GM19455 (cell line): ENCODE measurements at regions not wholly inside any gene's neighbourhood (a gene's known extent, or its start where the extent isn't known, plus 50 kb on each side); places are given as distances from the start of the nearest gene placed in this dataset.
"Not testable (repeated sequence)": the region's sequence is repeated elsewhere in the genome, so short reads cannot be mapped to it uniquely, and the experiment has no call there.

Experiments
- ATAC-seq: cut with Tn5 transposase; IDR thresholded peaks from one replicate; pipeline ENCODE4 v1.9.1; 2021; ENCODE audit not compliant: unreplicated experiment

DNA sequence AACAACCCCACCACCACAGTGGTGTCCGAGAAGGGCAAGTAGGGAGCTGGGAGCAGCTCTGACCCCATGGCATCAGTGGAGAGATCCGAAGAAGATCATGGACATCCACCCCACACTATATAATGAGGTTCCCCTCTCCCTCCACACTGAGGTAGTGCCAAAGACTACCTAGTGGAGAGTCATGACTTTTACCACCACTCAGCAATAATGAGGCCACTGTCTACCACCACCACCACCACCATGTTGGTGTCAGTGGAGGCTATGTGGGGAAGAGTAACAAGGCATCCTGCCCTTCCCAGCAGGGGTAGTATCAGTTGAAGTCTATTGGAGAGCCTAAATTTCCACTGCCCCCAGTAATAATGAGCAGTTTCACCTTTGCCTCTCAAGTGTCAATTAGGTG is 321.7 kb upstream of the ZC3H15 start:
- ATAC-seq = no peak

DNA sequence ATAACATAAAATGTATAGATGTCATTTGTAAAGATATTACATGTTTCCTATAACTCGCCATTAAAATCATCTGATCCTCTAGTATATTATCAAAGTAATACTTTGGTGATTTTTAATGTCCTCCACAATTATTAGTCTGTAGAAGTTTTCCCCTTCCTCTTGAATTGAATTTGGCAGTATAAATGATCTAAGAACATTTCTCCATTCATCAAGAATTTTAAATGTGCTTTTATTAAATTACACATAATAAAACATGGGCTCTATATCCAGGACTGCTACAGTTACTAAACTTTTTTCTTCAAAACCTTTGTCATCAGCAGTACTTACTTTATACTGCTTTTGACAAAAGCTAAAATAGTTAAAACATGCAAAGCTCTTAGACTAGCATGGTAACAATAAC is 315.4 kb upstream of the ZC3H15 start:
- no peak for ATAC-seq

DNA sequence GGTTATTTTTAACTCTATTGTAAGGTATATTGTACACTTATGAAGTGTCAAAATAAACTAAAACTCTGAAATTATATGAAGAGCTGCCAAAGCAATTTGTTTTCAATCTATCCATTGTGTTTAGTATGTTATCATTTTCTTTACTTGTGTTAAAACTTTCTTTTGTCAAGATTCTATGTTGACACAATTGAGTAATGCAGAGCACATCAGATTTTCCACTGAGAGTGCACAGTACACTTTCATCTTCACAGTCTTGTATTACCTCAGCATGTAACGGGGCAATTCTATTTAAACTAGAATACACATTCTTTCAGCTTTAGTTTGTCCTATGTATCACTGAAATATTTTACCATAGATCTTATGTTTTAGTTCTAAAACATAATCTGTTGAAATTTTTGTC is 304.4 kb upstream of the ZC3H15 start:
- no peak for ATAC-seq

DNA sequence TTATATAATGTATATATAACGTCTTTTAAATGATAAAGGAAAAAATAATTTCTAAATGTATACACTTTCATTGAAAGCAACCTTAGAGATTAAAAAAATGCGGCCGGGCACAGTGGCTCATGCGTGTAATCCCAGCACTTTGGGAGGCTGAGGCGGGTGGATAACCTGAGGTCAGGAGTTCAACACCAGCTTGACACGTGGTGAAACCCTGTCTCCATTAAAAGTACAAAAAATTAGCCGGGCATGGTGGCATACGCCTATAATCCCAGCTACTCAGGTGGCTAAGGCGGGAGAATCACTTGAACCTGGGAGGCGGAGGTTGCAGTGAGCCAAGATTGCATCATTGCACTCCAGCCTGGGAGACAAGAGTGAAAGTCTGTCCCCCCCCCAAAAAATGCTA is 303.7 kb upstream of the ZC3H15 start:
- ATAC-seq = not testable (repeated sequence)

DNA sequence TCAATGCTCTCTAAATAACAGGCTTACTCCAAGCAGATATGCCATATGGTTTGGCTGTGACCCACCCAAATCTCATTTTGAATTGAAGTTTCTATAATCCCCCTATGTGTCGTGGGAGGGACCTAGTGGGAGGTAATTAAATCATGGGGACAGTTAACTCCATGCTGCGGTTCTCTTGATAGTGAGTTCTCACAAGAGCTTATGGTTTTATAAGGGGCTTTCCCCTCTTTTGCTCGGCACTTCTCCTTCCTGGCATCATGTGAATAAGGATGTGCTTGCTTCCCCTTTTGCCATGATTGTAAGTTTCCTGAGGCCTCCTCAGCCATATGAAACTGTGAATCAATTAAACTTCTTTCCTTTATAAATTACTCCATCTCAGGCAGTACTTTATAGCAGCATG is 302.7 kb upstream of the ZC3H15 start:
- no peak for ATAC-seq

DNA sequence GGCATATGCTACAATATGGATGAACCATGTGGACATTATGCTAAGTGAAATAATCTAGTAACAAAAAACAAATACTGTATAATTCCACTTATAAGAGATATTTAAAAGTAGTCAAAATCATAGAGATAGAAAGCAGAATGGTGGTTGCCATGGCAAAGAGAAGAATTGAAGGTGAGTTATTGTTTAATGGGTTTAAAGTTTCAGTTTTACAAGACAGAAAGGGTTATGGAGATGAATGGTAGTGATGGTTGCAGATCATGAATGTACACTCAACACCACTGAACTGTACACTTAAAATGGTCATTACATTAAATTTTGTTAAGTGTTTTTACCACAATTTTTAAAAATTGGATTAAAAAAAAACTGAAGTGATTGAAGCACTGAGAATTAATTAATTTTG is 298.2 kb upstream of the ZC3H15 start:
- no peak for ATAC-seq

DNA sequence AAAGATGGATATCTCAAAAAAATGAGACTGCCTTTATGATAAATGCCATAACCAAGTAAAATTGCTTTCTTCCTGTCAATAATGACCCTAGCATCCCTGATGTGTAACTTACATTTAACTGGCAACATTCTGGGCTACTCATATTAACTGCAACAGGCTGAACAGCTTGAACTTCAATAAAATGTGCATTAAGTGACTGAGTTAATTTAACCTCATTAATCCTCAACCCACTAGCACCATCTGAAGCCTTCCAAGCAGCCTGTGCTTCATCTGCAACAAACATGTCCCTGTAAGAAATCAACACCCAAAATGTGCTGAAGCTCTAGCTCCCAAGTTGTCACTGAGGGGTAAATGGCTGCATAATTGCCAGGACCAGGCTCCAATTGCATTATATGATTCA is 296.2 kb upstream of the ZC3H15 start:
- ATAC-seq = no peak

DNA sequence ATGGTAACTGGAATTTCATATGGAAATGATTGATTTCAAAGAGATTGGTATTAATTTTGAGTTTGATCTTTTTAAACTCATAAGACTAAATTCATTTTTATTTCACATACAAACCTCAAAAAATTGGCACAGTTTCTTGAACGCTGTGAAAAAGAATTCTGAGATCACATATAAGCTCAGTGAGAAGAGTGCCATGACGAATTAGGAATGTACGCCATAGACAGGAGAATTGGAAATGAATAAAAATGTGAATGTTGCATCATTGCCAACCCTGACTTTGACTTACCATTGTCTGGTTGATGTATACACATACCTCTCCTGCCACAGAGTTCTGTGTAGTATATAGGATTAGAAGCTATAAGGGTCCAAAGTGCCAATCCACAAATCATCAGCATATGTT is 290.4 kb upstream of the ZC3H15 start:
- no peak for ATAC-seq

DNA sequence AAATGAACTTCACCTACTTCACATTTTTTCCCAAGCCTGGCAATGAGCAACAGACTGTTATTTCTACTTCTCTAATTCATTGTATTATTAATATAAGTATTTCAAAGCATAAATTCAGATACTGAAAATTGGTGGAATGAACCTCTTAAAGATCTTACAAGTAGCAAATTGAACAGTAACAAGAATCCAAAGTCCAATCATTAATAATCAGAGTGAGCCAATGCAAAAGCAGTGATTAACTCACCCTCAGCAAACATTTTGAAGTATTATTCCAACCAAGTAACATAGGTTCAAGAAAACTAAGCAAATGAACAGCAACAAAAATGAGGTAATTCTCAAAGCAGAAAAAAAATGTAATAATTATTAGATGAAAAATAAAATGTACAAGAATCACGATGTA is 288.1 kb upstream of the ZC3H15 start:
- ATAC-seq = no peak

DNA sequence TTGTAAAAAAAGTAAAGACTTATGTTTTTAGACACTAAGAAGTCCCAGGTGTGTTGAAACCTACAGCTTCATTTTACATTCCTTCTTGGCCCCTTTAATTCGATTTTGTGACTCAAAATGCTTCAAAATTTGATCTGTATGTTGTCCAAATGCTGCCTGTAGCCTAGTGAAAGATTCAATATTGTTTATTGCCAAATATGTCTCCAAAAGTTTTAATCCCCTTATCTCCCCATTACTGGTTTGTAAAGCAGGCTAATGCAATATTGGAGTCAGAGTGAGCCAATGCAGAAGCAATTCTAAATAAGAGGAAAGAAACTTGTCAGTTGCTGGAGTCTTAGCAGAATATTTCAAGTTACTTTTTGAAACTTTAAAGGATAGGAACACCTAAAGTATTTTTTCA is 287.0 kb upstream of the ZC3H15 start:
- no peak for ATAC-seq

DNA sequence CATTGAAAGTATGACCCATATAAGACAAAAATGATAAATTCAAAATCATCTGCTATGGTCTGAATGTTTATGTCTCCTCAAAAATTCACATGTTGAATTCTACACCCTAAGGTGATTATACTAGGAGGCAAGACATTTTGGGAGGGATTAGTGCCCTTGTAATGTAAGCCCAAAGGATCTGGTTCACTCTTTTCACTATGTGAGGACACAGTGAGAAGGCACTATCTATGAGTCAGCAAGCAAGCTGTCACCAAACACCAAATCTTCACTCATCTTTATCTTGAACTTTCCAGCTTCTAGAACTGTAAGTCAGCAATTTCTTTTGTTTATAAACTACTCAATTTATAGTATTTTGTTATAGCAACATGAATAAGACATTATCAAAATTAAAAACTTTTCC is 284.7 kb upstream of the ZC3H15 start:
- no peak for ATAC-seq

DNA sequence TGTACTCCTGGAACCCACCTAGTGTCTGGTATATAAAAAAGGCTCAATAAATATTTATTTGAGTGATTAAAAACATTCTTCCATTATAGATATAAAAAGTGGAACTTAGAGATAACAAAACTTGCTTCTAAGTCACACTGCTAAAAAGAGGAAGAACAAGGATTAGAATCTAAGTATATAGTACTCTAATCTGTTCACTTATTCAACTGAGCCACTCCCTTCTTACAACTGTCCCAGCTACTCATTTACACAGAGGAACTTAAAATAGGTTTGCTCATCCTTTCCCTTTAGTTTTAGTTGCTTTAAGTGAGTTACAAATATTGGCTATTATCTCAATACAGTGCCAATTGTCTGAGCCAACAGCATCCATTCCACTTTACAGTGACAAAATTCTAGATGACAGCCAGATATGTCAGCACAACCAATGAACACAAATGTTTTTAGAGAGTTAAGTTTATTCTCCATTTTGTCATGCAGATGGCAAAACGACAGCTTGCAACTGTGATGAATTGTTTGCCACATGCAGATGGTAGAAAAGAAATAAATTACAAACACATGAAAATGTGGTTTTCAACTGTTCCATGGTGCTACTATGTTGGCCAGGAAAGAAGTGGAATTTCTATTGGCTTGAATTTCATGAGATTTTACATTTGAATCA is 280.7 kb upstream of the ZC3H15 start:
- ATAC-seq = no peak

DNA sequence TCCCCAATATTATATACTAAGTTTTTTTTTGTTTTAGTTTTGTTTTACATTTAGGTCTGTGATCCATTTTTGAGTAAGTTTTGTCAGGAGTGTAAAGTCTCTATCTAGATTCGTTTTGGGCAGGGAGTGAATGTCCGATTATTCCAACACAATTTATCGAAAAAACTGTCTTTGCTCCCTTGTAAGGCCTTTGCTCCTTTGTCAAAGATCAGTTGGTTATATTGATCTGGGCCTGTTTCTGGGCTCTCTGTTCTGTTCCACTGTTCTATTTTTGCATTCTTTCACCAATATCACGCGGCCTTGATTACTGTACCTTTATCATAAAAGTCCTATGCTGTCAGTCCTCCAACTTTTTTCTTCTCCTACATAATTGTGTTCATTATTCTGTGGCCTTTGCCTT is 276.5 kb upstream of the ZC3H15 start:
- ATAC-seq = no peak

DNA sequence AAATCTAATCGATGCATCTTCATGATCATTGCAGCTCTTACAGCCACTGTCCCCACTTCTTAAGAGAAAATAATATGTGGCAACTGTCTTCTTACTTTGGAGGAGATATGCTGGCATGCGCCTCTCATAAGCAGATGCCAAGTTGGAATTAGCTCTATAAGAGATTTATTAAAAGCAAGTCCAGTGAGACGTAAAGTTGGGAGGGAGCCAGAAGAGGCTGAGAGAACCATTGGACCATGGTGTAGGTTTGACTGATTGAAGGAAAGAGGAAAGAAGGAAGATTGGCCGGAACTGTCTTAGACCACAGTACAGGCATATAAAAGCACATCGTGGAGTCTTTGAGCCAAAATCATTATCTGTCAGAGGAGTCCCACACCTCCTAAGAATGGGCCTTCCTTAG is 265.7 kb upstream of the ZC3H15 start:
- no peak for ATAC-seq

DNA sequence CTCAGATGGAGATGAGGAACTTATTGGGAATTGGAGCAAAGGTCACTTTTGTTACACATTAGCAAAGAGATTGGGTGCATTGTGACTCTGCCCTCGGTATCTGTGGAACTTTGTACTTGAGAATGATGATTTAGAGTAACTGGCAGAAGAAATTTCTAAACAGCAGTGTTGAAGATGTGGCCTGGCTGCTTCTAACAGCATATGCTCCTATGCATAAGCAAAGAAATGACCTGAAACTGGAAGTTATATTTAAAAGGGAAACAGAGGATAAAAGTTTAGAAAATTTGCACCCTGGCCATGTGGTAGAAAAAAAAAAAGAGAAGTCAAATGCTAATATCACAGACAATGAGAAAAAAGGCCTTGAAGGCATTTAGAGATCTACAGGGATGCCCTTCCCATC is 256.8 kb upstream of the ZC3H15 start:
- ATAC-seq = no peak

DNA sequence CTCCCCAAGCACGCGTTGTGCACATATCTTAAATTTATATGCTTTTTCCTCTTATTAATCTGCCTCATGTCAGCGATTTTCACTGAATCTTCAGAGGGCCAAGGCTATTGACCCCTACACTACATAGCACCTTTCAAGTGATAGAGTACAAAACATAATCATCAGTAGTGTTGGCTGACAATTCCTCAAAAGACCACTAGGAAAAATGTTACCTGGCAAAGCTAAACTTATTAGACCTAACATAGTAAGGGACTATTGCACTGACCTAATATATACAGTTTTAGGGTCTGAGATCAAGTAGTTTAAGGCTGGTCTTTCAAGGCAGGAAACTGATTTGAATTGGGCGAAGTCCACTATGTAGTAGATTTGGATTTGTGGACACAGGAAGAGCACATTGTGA is 244.2 kb upstream of the ZC3H15 start:
- no peak for ATAC-seq

DNA sequence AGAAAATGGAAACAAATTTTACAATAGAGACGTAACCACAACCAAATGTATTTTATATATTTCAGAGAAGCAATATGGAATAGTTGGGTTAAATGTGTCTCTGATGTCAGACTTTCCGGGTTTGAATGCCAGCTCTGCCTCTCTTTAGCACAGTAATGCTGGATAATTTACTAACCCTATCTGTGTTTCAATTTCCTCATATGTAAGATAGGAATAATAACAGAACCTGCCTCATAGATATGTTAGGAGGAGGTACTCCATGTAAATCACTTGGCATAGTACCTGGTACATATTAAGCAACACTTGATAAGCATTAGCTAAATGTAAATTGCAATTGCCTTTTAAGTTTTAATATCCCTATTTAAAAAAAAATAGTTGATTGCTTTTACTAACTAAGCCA is 231.3 kb upstream of the ZC3H15 start:
- no peak for ATAC-seq

DNA sequence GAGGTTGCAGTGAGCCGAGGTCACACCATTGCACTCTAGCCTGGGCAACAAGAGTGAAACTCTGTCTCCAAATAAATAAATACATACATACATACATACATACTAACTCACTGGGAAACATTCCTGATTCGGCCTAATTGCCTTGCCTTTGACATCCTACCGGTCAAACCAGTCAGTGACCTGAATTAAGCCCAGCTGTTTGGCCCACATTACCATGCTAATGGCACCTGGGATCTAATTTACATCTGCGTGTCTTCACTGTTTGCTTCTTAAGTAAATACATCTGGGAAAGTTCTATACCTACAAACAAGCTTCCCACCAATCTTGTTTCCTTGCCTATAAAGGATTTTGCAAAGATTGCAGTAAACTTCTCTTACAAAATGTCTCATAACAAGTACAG is 230.2 kb upstream of the ZC3H15 start:
- no peak for ATAC-seq

DNA sequence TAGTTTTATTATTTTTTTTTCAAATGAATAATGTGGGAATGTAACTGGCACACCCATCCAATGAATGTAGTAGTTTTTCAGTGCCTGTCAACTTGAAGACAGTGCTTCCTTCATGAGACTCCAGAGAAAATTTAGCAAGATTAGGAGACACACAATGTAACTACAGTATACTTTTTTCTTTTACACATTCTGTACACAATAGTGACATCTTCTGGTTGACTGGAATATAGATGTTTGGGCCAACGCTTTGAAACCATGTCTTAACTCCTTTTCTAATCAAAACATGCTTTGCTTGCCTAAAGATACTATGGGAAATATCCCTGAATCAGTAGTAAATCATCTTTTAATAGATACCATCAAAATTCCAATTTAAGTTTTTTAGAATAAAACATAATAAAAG is 229.5 kb upstream of the ZC3H15 start:
- no peak for ATAC-seq

DNA sequence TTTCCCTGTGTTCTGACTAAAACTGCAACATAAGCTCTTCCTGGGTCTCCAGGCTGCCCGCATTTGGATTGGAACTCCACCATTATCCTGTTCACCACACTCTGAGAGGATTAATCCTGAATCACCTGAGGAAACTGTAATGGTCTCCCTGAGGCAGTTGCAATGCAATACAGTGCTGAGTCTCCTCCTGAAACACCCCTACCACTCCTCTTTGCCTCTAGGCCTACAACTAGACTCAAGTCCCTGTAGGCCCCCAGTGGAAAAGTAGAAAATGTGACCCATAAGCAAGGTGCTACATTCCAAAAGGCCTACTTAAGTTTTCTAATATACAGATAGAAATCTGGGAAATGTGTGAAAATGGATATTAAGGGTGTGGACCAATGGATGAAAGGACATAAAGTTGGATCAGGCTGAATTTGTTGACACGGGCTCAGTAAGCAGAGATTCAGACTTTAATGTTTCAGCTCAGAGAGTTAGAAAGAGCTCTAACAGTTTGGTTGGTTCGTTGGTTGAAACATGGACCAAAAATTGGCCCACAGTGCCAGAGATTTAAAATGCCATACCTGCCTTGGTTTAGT is 222.3 kb upstream of the ZC3H15 start:
- no peak for ATAC-seq

DNA sequence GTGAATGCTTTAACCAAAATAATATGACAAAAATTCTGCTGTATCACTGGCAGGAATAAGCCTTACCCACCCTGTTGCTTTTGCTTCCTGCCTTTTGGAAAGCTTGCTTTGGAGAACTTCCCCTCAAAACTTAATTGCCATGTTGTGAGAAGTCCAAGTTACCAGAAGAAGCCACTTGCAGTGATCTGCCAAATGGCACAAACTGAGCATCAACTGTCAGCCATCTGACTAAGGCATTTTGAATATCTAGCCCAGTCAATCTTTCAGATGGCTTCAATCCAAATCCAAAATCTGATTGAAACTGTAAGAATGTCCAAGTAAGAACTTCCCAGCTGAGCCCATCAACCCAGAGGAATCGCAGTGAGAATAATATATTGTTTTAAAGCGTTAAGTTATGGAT is 216.5 kb upstream of the ZC3H15 start:
- no peak for ATAC-seq

DNA sequence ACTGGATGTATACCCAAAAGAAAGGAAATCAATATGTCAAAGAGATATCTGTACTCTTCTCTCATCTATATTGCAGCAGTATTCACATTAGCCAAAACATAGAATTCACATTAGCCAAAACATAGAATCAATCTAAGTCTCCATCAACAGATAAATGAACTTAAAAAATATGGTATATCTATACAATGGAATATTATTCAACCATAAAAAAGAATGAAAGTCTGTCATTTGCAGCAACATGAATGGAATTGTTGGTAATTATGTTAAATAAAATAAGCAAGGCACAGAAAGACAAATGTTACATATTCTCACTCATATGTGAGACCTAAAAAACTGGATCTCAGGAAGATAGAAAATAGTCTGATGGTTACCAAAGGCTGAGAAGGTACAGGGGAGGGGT is 212.1 kb upstream of the ZC3H15 start:
- ATAC-seq = no peak

DNA sequence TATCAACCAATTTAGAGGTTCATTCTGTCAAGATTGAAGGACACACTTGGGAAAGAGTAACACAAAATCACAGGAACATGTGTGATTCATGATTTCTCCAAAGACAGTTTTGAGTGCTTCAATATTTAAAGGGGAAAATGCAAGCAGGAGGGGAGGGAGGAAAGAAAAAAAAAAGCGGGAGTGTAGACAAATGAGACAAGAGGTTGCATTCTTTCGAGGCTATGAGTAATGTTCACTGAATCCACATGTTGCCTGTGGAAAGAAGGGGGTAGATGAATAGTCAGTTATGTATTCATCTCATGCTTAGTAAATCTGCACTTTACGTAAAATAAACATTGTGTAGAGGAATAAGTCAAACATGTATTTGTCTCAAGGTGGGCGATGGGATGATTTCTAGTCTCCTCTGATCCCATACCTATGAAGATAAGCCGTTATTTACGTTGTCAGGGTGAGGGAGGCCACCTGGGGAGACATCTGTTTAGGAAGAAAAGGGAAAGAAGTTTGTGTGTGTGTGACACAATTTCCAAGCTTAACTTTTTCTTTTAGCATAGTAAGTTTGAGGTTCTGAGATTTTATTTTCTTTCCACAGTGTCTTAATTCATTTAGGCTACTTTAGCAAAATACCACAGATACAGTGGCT is 211.0 kb upstream of the ZC3H15 start:
- no peak for ATAC-seq
